DMS153 (cell line): ENCODE measurements at regions not wholly inside any gene's neighbourhood (a gene's known extent, or its start where the extent isn't known, plus 50 kb on each side); places are given as distances from the start of the nearest gene placed in this dataset.

Experiments used
- DNase-seq: peaks from one replicate; lab custom pipeline; 2025; lab: John Stamatoyannopoulos, UW

DNA sequence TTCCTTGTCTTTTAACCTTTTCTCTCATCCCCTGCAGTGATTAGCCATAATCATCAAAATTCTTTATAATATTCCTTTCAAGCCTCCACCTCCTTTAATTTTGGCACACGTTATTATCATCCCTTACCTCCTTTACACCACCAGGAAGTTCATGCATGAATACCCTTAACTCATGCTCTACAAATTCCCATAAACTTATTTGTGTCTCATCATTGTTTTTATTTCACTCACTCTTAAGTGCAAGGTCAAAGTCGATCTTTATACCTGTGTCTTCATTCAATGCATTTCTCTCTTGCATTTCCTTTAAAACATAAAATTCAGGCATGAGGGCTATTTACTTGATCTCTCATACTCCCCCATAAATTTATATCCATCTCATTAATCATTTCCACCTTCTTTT lies 1064.6 kb upstream of the CADM2 start:
- no peak for DNase-seq

GRCh38 chr3:83895892-83896291 lies 1062.9 kb upstream of the CADM2 start:
- no peak for DNase-seq

GRCh38 chr3:83902787-83903533 lies 1055.8 kb upstream of the CADM2 start:
- DNase-seq = no peak

GRCh38 chr3:83913381-83913780 lies 1045.4 kb upstream of the CADM2 start:
- DNase-seq = no peak

DNA sequence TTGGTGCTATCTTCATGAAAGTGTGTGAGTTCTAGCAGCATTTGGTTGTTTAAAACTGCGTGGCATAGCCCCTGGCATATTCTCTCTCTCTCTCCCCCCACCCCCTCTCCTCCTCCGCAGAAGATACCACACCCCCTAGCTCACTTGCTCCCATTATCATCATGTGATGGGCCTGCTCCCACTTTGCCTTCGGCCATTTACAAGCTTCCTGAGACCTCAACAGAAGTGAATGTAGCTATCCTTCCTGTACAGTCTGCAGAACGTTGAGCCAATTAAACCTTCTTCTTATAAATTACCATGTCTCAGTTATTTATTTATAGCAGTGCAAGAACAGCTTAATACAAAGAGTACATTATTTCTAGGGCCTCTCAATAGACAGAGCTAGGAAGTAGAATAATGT lies 1032.5 kb upstream of the CADM2 start:
- no peak for DNase-seq

DNA sequence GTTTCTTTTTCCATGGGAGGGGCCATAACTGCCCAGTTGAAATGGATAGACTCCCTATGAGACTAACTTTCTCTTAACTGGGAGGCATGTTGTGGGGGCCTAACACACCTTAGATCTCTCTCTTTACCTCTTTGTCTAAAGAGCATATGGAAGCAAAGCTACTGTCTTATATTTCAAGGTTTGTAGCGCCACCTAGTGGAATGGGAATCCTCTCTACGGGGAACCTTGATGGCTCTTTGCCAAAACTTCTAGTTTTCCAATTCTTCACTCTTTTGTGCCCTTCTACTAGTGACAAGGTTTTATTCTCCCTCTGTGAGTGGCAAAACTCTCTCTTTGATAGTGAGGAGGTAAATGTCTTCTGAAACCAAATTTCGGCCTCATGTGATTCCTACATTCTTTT lies 1030.4 kb upstream of the CADM2 start:
- no peak for DNase-seq

GRCh38 chr3:83928903-83929302 lies 1029.9 kb upstream of the CADM2 start:
- DNase-seq = no peak

- peak; percentile 70 for DNase-seq
These were observed 1024.4 kb upstream of the CADM2 start for GRCh38 chr3:83934192-83935021.

DNA sequence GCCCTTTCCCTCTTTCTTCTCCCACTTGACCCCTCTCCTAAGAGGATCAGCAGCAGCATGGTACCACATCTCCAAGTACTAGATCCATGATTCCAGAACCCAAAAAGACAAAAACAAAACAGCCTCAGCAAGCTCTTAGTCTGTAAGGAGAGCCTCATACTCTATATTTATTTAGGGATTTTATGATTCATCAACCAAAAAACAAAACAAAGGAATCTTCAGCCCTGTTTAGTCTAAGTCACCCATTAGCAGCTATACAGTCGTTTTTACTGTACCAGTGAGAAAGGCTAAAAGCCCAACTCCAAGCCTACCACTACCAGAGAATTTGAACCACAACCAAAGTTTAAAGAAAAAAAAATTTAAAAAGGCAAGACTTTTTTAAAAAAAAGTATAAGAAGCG lies 1020.3 kb upstream of the CADM2 start:
- no peak for DNase-seq

GRCh38 chr3:83941990-83942745 lies 1016.6 kb upstream of the CADM2 start:
- DNase-seq = no peak

GRCh38 chr3:83946049-83946448 lies 1012.7 kb upstream of the CADM2 start:
- peak; percentile 9 for DNase-seq

GRCh38 chr3:83946554-83946953 lies 1012.2 kb upstream of the CADM2 start:
- no peak for DNase-seq

- DNase-seq = no peak
These were observed 1010.0 kb upstream of the CADM2 start for GRCh38 chr3:83948771-83949170.

DNA sequence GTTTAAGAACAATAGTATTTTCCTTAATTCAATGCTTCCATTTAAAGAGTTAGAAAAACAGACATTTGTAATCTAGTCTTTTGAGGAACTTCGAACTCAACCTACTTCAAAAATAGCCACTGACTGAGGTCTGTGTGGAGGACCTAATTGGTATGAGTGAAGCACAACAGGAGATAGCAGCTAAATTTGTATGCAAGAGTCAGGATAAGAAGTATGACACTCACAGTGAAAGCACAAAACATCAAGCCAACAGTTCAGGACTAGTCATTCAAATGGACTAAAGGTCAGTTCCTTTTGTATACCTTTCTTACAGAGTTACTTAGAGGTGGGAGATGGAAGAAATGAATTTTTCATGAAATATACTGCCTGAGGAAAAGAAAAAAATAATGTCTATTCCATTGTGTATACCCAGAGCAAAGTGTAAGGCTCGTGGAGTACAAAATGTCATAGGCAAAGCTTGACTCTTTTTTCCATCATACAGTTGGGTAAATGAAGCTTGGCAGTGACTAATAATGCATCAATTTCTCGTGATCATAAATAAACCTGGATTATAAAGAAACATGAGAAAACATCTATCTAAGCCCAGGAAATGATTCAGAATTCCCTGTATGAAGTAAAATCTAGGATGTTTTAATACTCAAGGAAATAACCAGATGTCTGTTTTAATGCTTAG lies 1005.2 kb upstream of the CADM2 start:
- no peak for DNase-seq

DNA sequence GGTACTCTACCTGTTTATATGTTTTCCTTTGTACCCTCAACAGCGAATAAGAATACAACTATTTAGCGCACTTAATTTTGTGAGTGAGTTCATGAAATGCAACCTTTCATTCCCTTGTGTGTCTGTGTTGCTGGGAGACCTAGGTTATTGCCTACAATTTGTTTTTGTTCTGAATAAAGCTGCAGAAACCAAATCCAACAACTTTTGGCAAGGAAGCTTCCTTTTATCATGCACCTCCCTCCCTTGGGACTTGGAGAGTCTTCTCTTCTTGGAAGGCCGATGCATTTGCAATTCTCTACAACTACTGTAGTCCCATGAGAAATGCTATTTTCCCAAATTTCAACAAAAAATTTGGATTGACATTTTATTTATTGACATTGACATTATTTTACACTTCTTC lies 1002.4 kb upstream of the CADM2 start:
- DNase-seq = no peak

DNA sequence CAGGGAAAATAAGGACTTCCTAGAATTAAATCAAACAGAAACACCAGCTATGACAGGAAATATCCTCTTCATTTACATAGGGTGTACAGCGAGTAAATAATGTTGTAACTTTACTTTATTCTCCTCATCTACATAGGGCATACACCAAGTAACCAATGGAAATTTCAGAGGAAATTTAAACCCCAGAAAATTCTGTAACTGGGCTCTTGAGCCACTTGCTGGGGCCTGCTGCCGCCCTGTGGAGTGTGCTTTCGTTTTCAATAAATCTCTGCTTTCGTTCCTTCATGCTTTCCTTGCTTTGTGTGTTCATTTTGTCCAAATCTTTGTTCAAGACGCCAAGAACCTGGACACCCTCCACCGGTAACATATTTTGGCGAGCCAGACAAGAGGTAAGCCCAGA lies 990.4 kb upstream of the CADM2 start:
- no peak for DNase-seq

- DNase-seq = no peak
These were observed 987.1 kb upstream of the CADM2 start for GRCh38 chr3:83971666-83972065.

DNA sequence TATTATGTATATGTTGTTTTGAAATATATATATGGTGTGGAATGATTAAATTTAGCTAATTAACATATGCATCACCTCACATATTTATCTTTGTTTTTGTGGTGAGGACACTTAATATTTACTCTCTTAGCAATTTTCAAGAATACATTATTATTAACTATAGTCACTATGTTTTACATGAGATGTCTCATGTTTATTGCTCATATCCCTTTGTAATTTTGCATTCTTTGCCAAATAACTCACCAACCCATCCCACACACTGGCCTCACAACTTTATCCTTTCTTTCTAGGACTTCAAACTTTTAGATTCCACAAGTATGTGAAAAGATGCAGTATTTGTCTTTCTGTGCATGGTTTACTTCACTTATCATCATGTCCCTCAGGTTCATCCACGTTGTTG lies 950.2 kb upstream of the CADM2 start:
- DNase-seq = no peak

DNA sequence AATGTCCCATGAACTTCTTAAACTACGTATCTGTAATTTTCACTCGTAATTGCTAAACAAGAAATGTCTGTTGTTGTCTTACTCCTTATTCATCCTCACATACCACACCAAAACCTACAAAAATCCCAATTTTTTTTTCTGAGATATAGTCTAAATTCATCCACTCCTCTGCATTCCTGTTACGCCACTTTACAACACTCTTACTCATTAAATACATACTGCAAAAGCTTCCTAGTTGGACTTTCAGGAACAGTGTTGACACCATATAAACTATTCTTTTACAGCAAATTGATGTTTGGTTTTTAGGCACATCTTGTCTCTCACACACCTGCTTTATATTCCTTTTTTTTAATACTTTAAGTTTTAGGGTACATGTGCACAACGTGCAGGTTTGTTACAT lies 934.9 kb upstream of the CADM2 start:
- DNase-seq = no peak

- DNase-seq = no peak
These were observed 919.7 kb upstream of the CADM2 start for GRCh38 chr3:84039099-84039498.

DNA sequence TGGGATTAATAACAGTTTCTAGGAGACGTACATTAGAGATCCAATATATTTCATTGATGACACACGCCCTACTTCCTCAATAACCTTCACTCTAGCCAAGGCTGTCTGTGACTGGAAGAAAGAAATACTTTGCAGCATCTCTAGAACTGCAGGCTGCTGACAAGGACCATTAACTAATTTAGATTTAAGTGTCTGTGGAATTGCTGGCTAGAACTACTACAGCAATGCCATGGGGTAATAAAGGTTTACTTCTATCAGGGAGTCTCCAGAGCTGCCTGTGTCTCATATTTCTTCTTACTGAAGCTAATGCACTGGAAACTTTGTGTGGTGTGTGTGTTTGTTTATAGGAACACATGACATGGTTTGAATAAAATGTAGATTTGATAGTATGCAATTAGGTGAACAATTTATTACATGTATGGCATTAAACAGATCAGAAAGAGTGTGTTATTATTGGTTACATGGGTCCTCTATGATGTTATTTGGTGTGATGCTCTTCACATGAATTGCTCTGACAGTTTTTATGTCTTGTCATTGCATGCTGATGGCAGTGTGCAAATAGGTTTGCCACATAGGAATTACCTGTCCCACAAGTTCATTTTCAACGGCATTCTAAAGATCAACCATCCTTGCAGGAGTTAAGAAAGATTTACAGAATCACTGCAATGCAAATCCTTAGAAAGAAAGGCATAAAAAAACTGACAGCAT lies 916.2 kb upstream of the CADM2 start:
- no peak for DNase-seq

GRCh38 chr3:84066915-84067314 lies 891.9 kb upstream of the CADM2 start:
- DNase-seq = no peak
